CD4-positive, alpha-beta T cell treated with Interleukin-10 for 1 hour (primary cell): ENCODE measurements at regions not wholly inside any gene's neighbourhood (a gene's known extent, or its start where the extent isn't known, plus 50 kb on each side); places are given as distances from the start of the nearest gene placed in this dataset.
"Not testable (repeated sequence)": the region's sequence is repeated elsewhere in the genome, so short reads cannot be mapped to it uniquely, and the experiment has no call there.

ENCODE experiments used
- DNase-seq: peaks from one replicate; pipeline ENCODE4 v3.0.0-alpha.2; 2020

GRCh38 chr21:13907385-13907784, 297.8 kb downstream of the POTED start:
- not testable (repeated sequence) for DNase-seq

GRCh38 chr21:13896596-13897247, 287.1 kb downstream of the POTED start:
- not testable (repeated sequence) for DNase-seq

GRCh38 chr21:13893617-13894016, 284.0 kb downstream of the POTED start:
- DNase-seq: not testable (repeated sequence)

GRCh38 chr21:13893025-13893424, 283.4 kb downstream of the POTED start:
- not testable (repeated sequence) for DNase-seq

- DNase-seq: not testable (repeated sequence)
These were observed 282.7 kb downstream of the POTED start for GRCh38 chr21:13892146-13892751.

DNA sequence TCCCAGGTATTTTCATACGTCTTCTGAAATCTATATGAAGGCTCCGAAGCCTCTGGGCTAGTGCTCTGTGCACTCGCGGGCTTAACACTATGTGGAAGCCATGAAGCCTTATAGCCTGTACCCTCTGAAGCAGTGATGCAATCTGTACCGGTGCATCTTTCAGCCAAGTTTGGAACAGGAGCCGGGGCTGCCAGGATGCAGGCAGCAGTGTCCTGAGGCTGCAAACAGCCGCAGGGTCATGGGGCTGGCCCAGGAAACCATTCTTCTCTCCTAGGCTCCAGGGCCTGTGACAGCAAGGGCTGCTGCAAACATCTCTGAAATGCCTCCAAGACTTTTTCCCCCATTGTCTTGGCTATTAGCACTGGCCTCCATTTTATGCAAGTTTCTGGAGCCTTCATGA, 279.6 kb downstream of the POTED start:
- DNase-seq: not testable (repeated sequence)

- DNase-seq: not testable (repeated sequence)
These were observed 274.2 kb downstream of the POTED start for GRCh38 chr21:13883641-13884395.

GRCh38 chr21:13877503-13877902, 267.9 kb downstream of the POTED start:
- not testable (repeated sequence) for DNase-seq

DNA sequence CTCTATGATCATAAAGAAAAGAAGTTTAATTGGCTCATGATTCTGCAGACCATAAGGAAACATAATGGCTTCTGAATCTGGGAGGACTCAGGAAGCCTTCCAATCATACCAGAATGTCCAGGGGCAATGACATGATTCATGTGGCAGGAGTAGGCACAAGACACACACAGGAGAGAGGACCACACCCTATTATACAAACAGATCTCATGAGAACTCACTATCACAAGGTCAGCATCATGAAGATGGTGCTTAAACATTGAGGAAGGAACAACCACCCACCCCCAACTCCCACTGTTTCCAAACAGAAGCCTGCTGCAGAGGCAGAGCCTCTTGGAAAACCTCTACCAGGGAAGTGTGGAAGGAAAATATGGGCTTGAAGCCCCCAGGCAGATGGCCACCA, 267.4 kb downstream of the POTED start:
- not testable (repeated sequence) for DNase-seq

DNA sequence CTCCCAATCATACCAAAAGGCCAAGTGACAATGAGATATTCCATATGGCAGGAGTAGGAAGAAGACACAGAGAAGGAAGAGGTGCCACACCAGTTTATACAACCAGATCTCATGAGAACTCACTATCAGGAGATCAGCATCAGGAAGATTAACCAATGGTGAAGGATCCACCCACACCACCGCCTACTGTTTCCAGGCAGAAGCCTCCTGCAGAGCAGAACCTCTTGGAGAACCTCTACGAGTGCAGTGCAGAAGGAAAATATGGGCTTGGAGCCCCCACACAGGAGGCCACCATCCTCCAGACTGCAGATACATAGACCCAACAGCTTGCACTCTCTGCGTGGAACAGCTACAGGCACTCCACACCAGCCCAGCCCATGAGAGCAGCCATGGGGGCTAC, 264.4 kb downstream of the POTED start:
- DNase-seq: not testable (repeated sequence)

DNA sequence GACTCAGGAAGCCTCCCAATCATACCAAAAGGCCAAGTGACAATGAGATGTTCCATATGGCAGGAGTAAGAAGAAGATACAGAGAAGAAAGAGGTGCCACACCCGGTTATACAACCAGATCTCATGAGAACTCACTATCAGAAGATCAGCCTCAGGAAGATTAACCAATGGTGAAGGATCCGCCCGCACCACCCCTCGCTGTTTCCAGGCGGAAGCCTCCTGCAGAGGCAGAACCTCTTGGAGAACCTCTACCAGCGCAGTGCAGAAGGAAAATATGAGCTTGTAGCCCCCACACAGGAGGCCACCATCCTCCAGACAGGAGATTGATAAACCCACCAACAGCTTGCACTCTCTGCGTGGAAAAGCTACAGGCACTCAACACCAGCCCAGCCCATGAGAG, 245.1 kb downstream of the POTED start:
- DNase-seq: no peak

GRCh38 chr21:13850808-13851207, 241.2 kb downstream of the POTED start:
- DNase-seq: not testable (repeated sequence)

- not testable (repeated sequence) for DNase-seq
These were observed 239.9 kb downstream of the POTED start for GRCh38 chr21:13849489-13849888.

GRCh38 chr21:13846718-13847117, 237.1 kb downstream of the POTED start:
- DNase-seq: not testable (repeated sequence)

GRCh38 chr21:13844574-13844973, 235.0 kb downstream of the POTED start:
- DNase-seq: not testable (repeated sequence)

DNA sequence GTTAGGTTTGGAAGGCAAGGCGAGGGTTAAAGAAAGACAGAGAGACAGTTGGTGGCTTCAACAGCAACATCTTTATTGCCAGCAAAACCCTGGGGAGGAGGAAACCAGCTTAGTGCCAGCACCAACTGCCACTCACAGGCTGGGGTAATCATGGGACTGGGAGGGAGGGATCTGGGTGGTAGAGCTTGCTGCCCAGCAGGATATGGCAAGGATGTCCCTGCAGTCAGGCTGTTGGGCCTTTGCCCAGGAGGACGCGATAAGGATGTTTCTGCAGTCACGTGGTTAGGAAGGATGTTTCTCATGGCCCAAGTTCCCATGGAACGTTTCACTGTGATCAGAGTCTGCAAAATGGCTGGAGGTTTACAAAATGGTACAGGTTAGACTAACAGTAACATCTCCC, 233.5 kb downstream of the POTED start:
- not testable (repeated sequence) for DNase-seq

DNA sequence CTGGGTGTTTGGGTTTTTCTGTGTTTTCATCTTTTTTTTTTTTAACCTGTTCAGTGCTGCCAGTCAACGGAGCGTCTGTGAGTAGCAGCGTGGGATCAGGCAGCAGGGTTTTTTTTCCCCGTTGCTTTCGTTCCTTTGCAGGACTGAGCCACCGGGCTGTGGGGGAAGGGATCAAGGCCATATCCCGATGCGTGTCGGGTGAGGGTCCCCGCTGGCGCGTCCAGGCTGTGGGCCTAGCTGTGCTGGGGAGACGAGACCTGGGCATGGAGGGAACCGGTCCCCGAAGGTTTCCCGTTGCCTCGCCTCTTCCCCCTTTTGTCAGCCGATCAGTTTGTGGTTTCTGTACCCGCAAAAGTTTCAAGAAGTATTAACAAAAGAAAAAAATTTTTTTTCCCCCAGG, 218.1 kb downstream of the POTED start:
- not testable (repeated sequence) for DNase-seq

- no peak for DNase-seq
These were observed 217.6 kb downstream of the POTED start for GRCh38 chr21:13827201-13827600.

GRCh38 chr21:13826511-13826910, 216.9 kb downstream of the POTED start:
- not testable (repeated sequence) for DNase-seq

DNA sequence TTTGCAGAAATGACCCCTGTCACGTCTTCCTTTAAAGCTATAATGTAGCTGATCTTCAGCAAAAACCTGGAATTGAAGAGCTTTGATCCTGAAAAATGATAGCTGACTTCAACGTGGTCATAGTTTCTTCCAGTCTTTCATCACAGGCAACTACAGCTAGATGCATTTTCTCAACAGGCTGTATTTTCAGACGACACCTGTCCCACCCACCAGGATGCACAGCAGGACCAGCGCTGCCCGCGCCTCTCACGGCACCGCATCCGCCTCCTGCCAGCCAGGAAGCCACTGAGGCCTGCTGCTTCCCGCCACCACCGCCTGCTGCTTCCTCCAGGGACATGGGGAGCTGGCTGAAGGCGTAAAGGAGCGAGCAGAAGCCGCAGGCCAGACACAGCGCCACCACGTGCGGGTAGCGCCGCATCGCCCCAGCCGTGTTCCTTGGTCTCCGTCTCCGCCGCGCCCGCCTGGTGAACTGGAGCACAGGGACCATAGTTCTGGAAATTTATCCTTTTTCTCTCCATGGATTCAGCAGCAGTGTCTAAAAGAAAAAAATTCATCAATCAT, 215.7 kb downstream of the POTED start:
- DNase-seq: not testable (repeated sequence)

DNA sequence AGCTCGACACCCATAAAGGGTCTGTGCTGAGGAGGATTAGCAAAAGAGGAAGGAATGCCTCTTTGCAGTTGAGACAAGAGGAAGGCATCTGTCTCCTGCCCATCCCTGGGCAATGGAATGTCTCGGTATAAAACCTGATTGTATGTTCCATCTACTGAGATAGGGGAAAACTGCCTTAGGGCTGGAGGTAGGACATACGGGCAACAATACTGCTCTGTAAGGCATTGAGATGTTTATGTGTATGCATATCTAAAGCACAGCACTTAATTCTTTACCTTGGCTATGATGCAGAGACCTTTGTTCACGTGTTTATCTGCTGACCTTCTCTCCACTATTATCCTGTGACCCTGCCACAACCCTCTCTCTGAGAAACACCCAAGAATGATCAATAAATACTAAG, 210.7 kb downstream of the POTED start:
- not testable (repeated sequence) for DNase-seq

DNA sequence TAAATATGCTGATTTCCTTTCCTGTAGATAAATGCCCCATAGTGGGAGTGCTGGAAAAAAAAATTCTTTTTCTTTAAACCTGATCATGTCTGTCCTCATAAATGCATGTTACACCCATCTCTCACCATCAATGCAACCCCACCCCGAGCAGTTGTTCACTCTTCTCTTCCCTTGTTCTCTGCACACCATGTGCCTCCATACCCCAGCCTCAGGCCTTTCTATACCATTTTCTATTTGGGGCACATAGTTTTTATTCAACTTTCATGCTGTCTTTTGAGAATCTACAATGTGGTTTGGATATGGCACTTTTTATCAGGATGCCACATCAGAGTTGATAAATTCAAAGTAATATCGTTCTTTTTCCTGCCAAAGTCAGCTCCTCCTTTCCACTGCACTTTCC, 202.6 kb downstream of the POTED start:
- not testable (repeated sequence) for DNase-seq

- not testable (repeated sequence) for DNase-seq
These were observed 201.0 kb downstream of the POTED start for GRCh38 chr21:13810559-13810958.
